SK-N-SH (cell line): ENCODE measurements at regions not wholly inside any gene's neighbourhood (a gene's known extent, or its start where the extent isn't known, plus 50 kb on each side); places are given as distances from the start of the nearest gene placed in this dataset.

ENCODE experiments used
- MXI1 ChIP-seq: IDR thresholded peaks from 2 replicates; pipeline ENCODE4 v1.6.1; 2012; ENCODE audit warnings: mild to moderate bottlenecking, low read depth, low read length, improper control_type of control experiment
- POLR2AphosphoS5 ChIP-seq: IDR thresholded peaks from 2 replicates; pipeline ENCODE4 v1.6.1; 2012; ENCODE audit warnings: low read depth, low read length
- TF ChIP-seq, protein P1 (sequence below): fragments of 150-350 bp; IDR thresholded peaks from 2 replicates; pipeline ENCODE4 v1.6.1; 2017; ENCODE audit warnings: antibody characterized with exemption, low read length, low read depth, borderline replicate concordance
- TF ChIP-seq, protein P2 (sequence below): fragments of 200-600 bp; sonication (generic); IDR thresholded peaks from 2 replicates; pipeline ENCODE4 v1.6.1; 2017; ENCODE audit warnings: antibody characterized with exemption, mild to moderate bottlenecking, moderate library complexity
- TF ChIP-seq, protein P3 (sequence below): IDR thresholded peaks from 2 replicates; pipeline ENCODE4 v1.6.1; 2012; ENCODE audit warnings: mild to moderate bottlenecking, low read depth, low read length, moderate library complexity

DNA sequence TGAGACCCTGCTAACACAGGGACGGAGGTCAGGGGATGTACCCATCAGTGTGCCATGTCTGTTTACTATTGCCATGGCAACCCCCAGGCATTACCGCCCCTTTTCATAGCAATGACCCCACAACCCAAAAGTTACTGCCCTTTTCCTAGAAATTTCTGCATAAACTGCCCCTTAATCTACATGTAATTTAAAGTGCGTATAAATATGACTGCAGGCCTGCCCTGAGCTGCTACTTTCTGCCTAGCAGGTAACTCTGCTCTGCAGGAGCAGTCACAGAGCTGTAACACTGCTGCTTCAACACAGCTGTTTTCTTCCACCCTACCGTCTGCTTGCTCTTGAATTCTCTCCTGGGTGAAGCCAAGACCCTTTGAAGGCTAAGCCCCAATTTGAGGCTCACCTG, 57.1 kb upstream of the RPS6KA2 start:
- TF ChIP-seq, protein P1, sequence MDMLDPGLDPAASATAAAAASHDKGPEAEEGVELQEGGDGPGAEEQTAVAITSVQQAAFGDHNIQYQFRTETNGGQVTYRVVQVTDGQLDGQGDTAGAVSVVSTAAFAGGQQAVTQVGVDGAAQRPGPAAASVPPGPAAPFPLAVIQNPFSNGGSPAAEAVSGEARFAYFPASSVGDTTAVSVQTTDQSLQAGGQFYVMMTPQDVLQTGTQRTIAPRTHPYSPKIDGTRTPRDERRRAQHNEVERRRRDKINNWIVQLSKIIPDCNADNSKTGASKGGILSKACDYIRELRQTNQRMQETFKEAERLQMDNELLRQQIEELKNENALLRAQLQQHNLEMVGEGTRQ: no peak
- TF ChIP-seq POLR2AphosphoS5: no peak
- TF ChIP-seq, protein P2, sequence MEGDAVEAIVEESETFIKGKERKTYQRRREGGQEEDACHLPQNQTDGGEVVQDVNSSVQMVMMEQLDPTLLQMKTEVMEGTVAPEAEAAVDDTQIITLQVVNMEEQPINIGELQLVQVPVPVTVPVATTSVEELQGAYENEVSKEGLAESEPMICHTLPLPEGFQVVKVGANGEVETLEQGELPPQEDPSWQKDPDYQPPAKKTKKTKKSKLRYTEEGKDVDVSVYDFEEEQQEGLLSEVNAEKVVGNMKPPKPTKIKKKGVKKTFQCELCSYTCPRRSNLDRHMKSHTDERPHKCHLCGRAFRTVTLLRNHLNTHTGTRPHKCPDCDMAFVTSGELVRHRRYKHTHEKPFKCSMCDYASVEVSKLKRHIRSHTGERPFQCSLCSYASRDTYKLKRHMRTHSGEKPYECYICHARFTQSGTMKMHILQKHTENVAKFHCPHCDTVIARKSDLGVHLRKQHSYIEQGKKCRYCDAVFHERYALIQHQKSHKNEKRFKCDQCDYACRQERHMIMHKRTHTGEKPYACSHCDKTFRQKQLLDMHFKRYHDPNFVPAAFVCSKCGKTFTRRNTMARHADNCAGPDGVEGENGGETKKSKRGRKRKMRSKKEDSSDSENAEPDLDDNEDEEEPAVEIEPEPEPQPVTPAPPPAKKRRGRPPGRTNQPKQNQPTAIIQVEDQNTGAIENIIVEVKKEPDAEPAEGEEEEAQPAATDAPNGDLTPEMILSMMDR: no peak
- no peak for TF ChIP-seq MXI1
- TF ChIP-seq, protein P3, sequence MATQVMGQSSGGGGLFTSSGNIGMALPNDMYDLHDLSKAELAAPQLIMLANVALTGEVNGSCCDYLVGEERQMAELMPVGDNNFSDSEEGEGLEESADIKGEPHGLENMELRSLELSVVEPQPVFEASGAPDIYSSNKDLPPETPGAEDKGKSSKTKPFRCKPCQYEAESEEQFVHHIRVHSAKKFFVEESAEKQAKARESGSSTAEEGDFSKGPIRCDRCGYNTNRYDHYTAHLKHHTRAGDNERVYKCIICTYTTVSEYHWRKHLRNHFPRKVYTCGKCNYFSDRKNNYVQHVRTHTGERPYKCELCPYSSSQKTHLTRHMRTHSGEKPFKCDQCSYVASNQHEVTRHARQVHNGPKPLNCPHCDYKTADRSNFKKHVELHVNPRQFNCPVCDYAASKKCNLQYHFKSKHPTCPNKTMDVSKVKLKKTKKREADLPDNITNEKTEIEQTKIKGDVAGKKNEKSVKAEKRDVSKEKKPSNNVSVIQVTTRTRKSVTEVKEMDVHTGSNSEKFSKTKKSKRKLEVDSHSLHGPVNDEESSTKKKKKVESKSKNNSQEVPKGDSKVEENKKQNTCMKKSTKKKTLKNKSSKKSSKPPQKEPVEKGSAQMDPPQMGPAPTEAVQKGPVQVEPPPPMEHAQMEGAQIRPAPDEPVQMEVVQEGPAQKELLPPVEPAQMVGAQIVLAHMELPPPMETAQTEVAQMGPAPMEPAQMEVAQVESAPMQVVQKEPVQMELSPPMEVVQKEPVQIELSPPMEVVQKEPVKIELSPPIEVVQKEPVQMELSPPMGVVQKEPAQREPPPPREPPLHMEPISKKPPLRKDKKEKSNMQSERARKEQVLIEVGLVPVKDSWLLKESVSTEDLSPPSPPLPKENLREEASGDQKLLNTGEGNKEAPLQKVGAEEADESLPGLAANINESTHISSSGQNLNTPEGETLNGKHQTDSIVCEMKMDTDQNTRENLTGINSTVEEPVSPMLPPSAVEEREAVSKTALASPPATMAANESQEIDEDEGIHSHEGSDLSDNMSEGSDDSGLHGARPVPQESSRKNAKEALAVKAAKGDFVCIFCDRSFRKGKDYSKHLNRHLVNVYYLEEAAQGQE: no peak
